Activated T-cell treated with anti-CD3 and anti-CD28 coated beads, Interleukin-2, amount 50 U/mL, for 24 hours (primary cell): ENCODE measurements at regions not wholly inside any gene's neighbourhood (a gene's known extent, or its start where the extent isn't known, plus 50 kb on each side); places are given as distances from the start of the nearest gene placed in this dataset.

Experiments used
- DNase-seq: peaks from one replicate; pipeline ENCODE4 v3.0.0-alpha.2; 2020
- H3K27ac Mint-ChIP-seq: 2 replicates; pipeline ENCODE4 v1.8.0; 2020; ENCODE audit warnings: mild to moderate bottlenecking, mixed read lengths
- H3K27me3 Mint-ChIP-seq: 2 replicates; pipeline ENCODE4 v1.8.0; 2020; ENCODE audit warnings: mixed read lengths
- H3K36me3 Mint-ChIP-seq: 2 replicates; pipeline ENCODE4 v1.8.0; 2020; ENCODE audit warnings: low read depth, mixed read lengths
- H3K4me1 Mint-ChIP-seq: 2 replicates; pipeline ENCODE4 v1.8.0; 2020; ENCODE audit warnings: low read depth, mixed read lengths
- H3K4me3 Mint-ChIP-seq: 2 replicates; pipeline ENCODE4 v1.8.0; 2020; ENCODE audit warnings: mild to moderate bottlenecking, moderate library complexity, mixed read lengths
- H3K9me3 Mint-ChIP-seq: 2 replicates; pipeline ENCODE4 v1.8.0; 2020; ENCODE audit warnings: mixed read lengths

- no peaks in the 10 kb centered on the region for H3K36me3 Mint-ChIP-seq
- H3K4me3 Mint-ChIP-seq: no peak overlapping the region
- DNase-seq: no peak
- peaks cover 3% of the 10 kb centered on the region for H3K9me3 Mint-ChIP-seq
- no peak overlapping the region for H3K27ac Mint-ChIP-seq
- no peaks in the 10 kb centered on the region for H3K27me3 Mint-ChIP-seq
- peaks cover 23% of the 10 kb centered on the region for H3K4me1 Mint-ChIP-seq
Observed at GRCh38 chr4:104964410-104965175, 182.1 kb upstream of the TET2 start.

- Mint-ChIP-seq H3K9me3 (peaks cover 3% of the 10 kb centered on the region), H3K4me1 (peaks cover 23% of the 10 kb centered on the region), H3K27ac (peak overlapping the region; percentile 92), H3K36me3 (no peaks in the 10 kb centered on the region), H3K27me3 (no peaks in the 10 kb centered on the region), H3K4me3 (peak overlapping the region; percentile 48)
- DNase-seq: no peak
Observed at GRCh38 chr4:104966349-104967033, 180.2 kb upstream of the TET2 start.

- peak overlapping the region; percentile 92 for H3K27ac Mint-ChIP-seq
Observed at GRCh38 chr4:104967034-104967401, 179.7 kb upstream of the TET2 start.

GRCh38 chr4:104969394-104970082 is 177.1 kb upstream of the TET2 start:
- no peak overlapping the region for H3K27ac Mint-ChIP-seq
- no peaks in the 10 kb centered on the region for H3K27me3 Mint-ChIP-seq
- H3K9me3 Mint-ChIP-seq: peaks cover under 1% of the 10 kb centered on the region
- DNase-seq: no peak
- no peak overlapping the region for H3K4me3 Mint-ChIP-seq
- H3K4me1 Mint-ChIP-seq: peaks cover 22% of the 10 kb centered on the region
- H3K36me3 Mint-ChIP-seq: no peaks in the 10 kb centered on the region

More at GRCh38 chr4:104967034-104967401, 179.7 kb upstream of the TET2 start:
- Mint-ChIP-seq H3K36me3 (no peaks in the 10 kb centered on the region), H3K27me3 (no peaks in the 10 kb centered on the region), H3K4me1 (peaks cover 23% of the 10 kb centered on the region), H3K9me3 (peaks cover 3% of the 10 kb centered on the region), H3K4me3 (peak overlapping the region; percentile 39)
- DNase-seq: peak; percentile 26

GRCh38 chr4:104971462-104971861 is 175.2 kb upstream of the TET2 start:
- Mint-ChIP-seq H3K27me3 (no peaks in the 10 kb centered on the region), H3K4me1 (peaks cover 7% of the 10 kb centered on the region), H3K4me3 (no peak overlapping the region), H3K27ac (no peak overlapping the region), H3K36me3 (no peaks in the 10 kb centered on the region), H3K9me3 (no peaks in the 10 kb centered on the region)
- DNase-seq: no peak

GRCh38 chr4:104973708-104974107 is 173.0 kb upstream of the TET2 start:
- H3K27me3 Mint-ChIP-seq: no peaks in the 10 kb centered on the region
- H3K4me1 Mint-ChIP-seq: no peaks in the 10 kb centered on the region
- no peak overlapping the region for H3K27ac Mint-ChIP-seq
- H3K9me3 Mint-ChIP-seq: no peaks in the 10 kb centered on the region
- no peak overlapping the region for H3K4me3 Mint-ChIP-seq
- no peaks in the 10 kb centered on the region for H3K36me3 Mint-ChIP-seq
- DNase-seq: no peak

GRCh38 chr4:104975617-104976016 is 171.1 kb upstream of the TET2 start:
- H3K4me1 Mint-ChIP-seq: no peaks in the 10 kb centered on the region
- H3K9me3 Mint-ChIP-seq: peaks cover 4% of the 10 kb centered on the region
- DNase-seq: no peak
- no peak overlapping the region for H3K27ac Mint-ChIP-seq
- H3K4me3 Mint-ChIP-seq: no peak overlapping the region
- no peaks in the 10 kb centered on the region for H3K36me3 Mint-ChIP-seq
- no peaks in the 10 kb centered on the region for H3K27me3 Mint-ChIP-seq

- Mint-ChIP-seq H3K27me3 (no peaks in the 10 kb centered on the region), H3K9me3 (peaks cover 6% of the 10 kb centered on the region), H3K4me1 (no peaks in the 10 kb centered on the region), H3K36me3 (no peaks in the 10 kb centered on the region), H3K27ac (no peak overlapping the region), H3K4me3 (no peak overlapping the region)
- no peak for DNase-seq
Observed at GRCh38 chr4:104976262-104976661, 170.4 kb upstream of the TET2 start.

- Mint-ChIP-seq H3K4me1 (no peaks in the 10 kb centered on the region), H3K27me3 (no peaks in the 10 kb centered on the region), H3K9me3 (peaks cover 9% of the 10 kb centered on the region), H3K4me3 (no peak overlapping the region), H3K27ac (no peak overlapping the region), H3K36me3 (no peaks in the 10 kb centered on the region)
- no peak for DNase-seq
Observed at GRCh38 chr4:104979083-104979760, 167.5 kb upstream of the TET2 start.

GRCh38 chr4:104983615-104984179 is 163.0 kb upstream of the TET2 start:
- Mint-ChIP-seq H3K36me3 (no peaks in the 10 kb centered on the region), H3K4me1 (no peaks in the 10 kb centered on the region), H3K4me3 (no peak overlapping the region), H3K27ac (no peak overlapping the region), H3K27me3 (no peaks in the 10 kb centered on the region), H3K9me3 (peaks cover 9% of the 10 kb centered on the region)
- DNase-seq: no peak

- Mint-ChIP-seq H3K27me3 (no peaks in the 10 kb centered on the region), H3K4me1 (no peaks in the 10 kb centered on the region), H3K9me3 (peaks cover 3% of the 10 kb centered on the region), H3K36me3 (no peaks in the 10 kb centered on the region), H3K27ac (no peak overlapping the region), H3K4me3 (no peak overlapping the region)
- DNase-seq: no peak
Observed at GRCh38 chr4:104986306-104986705, 160.4 kb upstream of the TET2 start.

GRCh38 chr4:104989371-104989770 is 157.3 kb upstream of the TET2 start:
- Mint-ChIP-seq H3K27ac (no peak overlapping the region), H3K4me1 (no peaks in the 10 kb centered on the region), H3K27me3 (no peaks in the 10 kb centered on the region), H3K36me3 (no peaks in the 10 kb centered on the region), H3K9me3 (peaks cover 5% of the 10 kb centered on the region), H3K4me3 (no peak overlapping the region)
- DNase-seq: no peak

GRCh38 chr4:105002278-105002677 is 144.4 kb upstream of the TET2 start:
- Mint-ChIP-seq H3K27ac (no peak overlapping the region), H3K4me3 (no peak overlapping the region), H3K36me3 (no peaks in the 10 kb centered on the region), H3K27me3 (peaks cover 6% of the 10 kb centered on the region), H3K4me1 (no peaks in the 10 kb centered on the region), H3K9me3 (no peaks in the 10 kb centered on the region)
- no peak for DNase-seq

GRCh38 chr4:105014234-105014633 is 132.4 kb upstream of the TET2 start:
- Mint-ChIP-seq H3K27ac (no peak overlapping the region), H3K27me3 (peaks cover 6% of the 10 kb centered on the region), H3K4me3 (no peak overlapping the region), H3K9me3 (peaks cover 14% of the 10 kb centered on the region), H3K4me1 (no peaks in the 10 kb centered on the region), H3K36me3 (no peaks in the 10 kb centered on the region)
- DNase-seq: no peak
